HG02885 (cell line): ENCODE measurements at regions not wholly inside any gene's neighbourhood (a gene's known extent, or its start where the extent isn't known, plus 50 kb on each side); places are given as distances from the start of the nearest gene placed in this dataset.

Experiments
- ATAC-seq: cut with Tn5 transposase; IDR thresholded peaks from one replicate; pipeline ENCODE4 v1.9.1; 2021; ENCODE audit warnings: mild to moderate bottlenecking; ENCODE audit not compliant: unreplicated experiment, poor library complexity

- ATAC-seq = no peak
Observed at GRCh38 chr5:18742830-18743229, 1108.6 kb downstream of the TAF11L14 start.

GRCh38 chr5:18744441-18744840 is 1110.2 kb downstream of the TAF11L14 start:
- ATAC-seq = peak; percentile 11

GRCh38 chr5:18745042-18745987 is 1111.1 kb downstream of the TAF11L14 start:
- ATAC-seq = peak; percentile 38

GRCh38 chr5:18745988-18746615 is 1111.8 kb downstream of the TAF11L14 start:
- peak; percentile 63 for ATAC-seq

GRCh38 chr5:18749763-18750162 is 1115.5 kb downstream of the TAF11L14 start:
- peak; percentile 55 for ATAC-seq

GRCh38 chr5:18752317-18752716 is 1118.1 kb downstream of the TAF11L14 start:
- ATAC-seq = no peak

- ATAC-seq = no peak
Observed at GRCh38 chr5:18754201-18754600, 1119.9 kb downstream of the TAF11L14 start.

- ATAC-seq = peak; percentile 78
Observed at GRCh38 chr5:18761801-18762200, 1127.5 kb downstream of the TAF11L14 start.

GRCh38 chr5:18764161-18764560 is 1129.9 kb downstream of the TAF11L14 start:
- no peak for ATAC-seq

- no peak for ATAC-seq
Observed at GRCh38 chr5:18765304-18765703, 1131.0 kb downstream of the TAF11L14 start.

- no peak for ATAC-seq
Observed at GRCh38 chr5:18771097-18771610, 1136.9 kb downstream of the TAF11L14 start.

GRCh38 chr5:18772475-18772874 is 1138.2 kb downstream of the TAF11L14 start:
- ATAC-seq = no peak

GRCh38 chr5:18778225-18778624 is 1144.0 kb downstream of the TAF11L14 start:
- no peak for ATAC-seq

- no peak for ATAC-seq
Observed at GRCh38 chr5:18789218-18789998, 1155.1 kb downstream of the TAF11L14 start.

- ATAC-seq = no peak
Observed at GRCh38 chr5:18792145-18792544, 1157.9 kb downstream of the TAF11L14 start.

- ATAC-seq = no peak
Observed at GRCh38 chr5:18797222-18797621, 1163.0 kb downstream of the TAF11L14 start.

GRCh38 chr5:18798058-18798457 is 1163.8 kb downstream of the TAF11L14 start:
- ATAC-seq = no peak

- no peak for ATAC-seq
Observed at GRCh38 chr5:18799482-18800128, 1165.3 kb downstream of the TAF11L14 start.

GRCh38 chr5:18800293-18801025 is 1166.2 kb downstream of the TAF11L14 start:
- ATAC-seq = no peak
